Endodermal cell (in vitro differentiated cells): ENCODE measurements at regions not wholly inside any gene's neighbourhood (a gene's known extent, or its start where the extent isn't known, plus 50 kb on each side); places are given as distances from the start of the nearest gene placed in this dataset.

Experiments
- DNase-seq: peaks from one replicate; pipeline ENCODE4 v3.0.0-alpha.2; 2017
- H3K27ac ChIP-seq: 2 replicates; pipeline ENCODE4 v1.5.1; 2013; ENCODE audit warnings: mild to moderate bottlenecking, low read depth, low read length, moderate library complexity
- H3K27me3 ChIP-seq: 2 replicates; pipeline ENCODE4 v1.6.1; 2013; ENCODE audit warnings: mild to moderate bottlenecking, low read length, moderate library complexity; ENCODE audit not compliant: insufficient read depth, control insufficient read depth, poor library complexity, severe bottlenecking
- H3K36me3 ChIP-seq: 2 replicates; pipeline ENCODE4 v1.7.0; 2013; ENCODE audit warnings: mild to moderate bottlenecking, low read length, moderate library complexity; ENCODE audit not compliant: control insufficient read depth, insufficient read depth
- H3K4me1 ChIP-seq: one replicate; pipeline ENCODE4 v1.7.0; 2013; ENCODE audit warnings: low read length; ENCODE audit not compliant: control insufficient read depth, insufficient read depth
- H3K4me3 ChIP-seq: 2 replicates; pipeline ENCODE4 v1.5.1; 2013; ENCODE audit warnings: mild to moderate bottlenecking, low read length, moderate library complexity
- H3K9ac ChIP-seq: 2 replicates; pipeline ENCODE4 v1.6.1; 2013; ENCODE audit warnings: mild to moderate bottlenecking, low read length, moderate library complexity; ENCODE audit not compliant: poor library complexity, severe bottlenecking; ENCODE audit errors: extremely low read depth
- H3K9me3 ChIP-seq: 2 replicates; pipeline ENCODE4 v1.6.1; 2013; ENCODE audit warnings: mild to moderate bottlenecking, low read length, moderate library complexity; ENCODE audit not compliant: control insufficient read depth
- H3K27ac Mint-ChIP-seq: 2 replicates; pipeline ENCODE4 v1.8.0; 2020; ENCODE audit warnings: mixed read lengths
- H3K27me3 Mint-ChIP-seq: 2 replicates; pipeline ENCODE4 v1.8.0; 2021; ENCODE audit warnings: mild to moderate bottlenecking, mixed read lengths; ENCODE audit not compliant: insufficient read depth
- H3K36me3 Mint-ChIP-seq: 2 replicates; pipeline ENCODE4 v1.8.0; 2020; ENCODE audit warnings: low read depth, mixed read lengths
- H3K4me1 Mint-ChIP-seq: 2 replicates; pipeline ENCODE4 v1.8.0; 2020; ENCODE audit warnings: mixed read lengths
- H3K4me3 Mint-ChIP-seq: 2 replicates; pipeline ENCODE4 v1.8.0; 2020; ENCODE audit warnings: mild to moderate bottlenecking, moderate library complexity, mixed read lengths
- H3K9me3 Mint-ChIP-seq: 2 replicates; pipeline ENCODE4 v1.8.0; 2020; ENCODE audit warnings: mild to moderate bottlenecking, mixed read lengths
- CTCF ChIP-seq: fragments of 200-600 bp; sonication (generic); conservative IDR thresholded peaks from 2 replicates; pipeline ENCODE4 v1.5.0; 2021; ENCODE audit warnings: antibody characterized with exemption, mild to moderate bottlenecking
- WGBS, 2 experiments: methylation state at CpG; one replicate each; pipeline versions ENCODE4 v1.1.5 to v1.1.7; 2013; ENCODE audit warnings: missing lambda C conversion rate in 2 of 2, mixed read lengths in 1 of 2; ENCODE audit not compliant: insufficient coverage in 1 of 2, insufficient read length in 1 of 2; 5-methylcytosine and 5-hydroxymethylcytosine counted together

- Mint-ChIP-seq H3K9me3 (no peaks in the 10 kb centered on the region), H3K4me3 (no peak overlapping the region), H3K27me3 (peaks cover 6% of the 10 kb centered on the region), H3K4me1 (peaks cover 19% of the 10 kb centered on the region), H3K27ac (no peak overlapping the region), H3K36me3 (no peaks in the 10 kb centered on the region)
- no peak for TF ChIP-seq CTCF
- H3K27me3 ChIP-seq = peaks cover 7% of the 10 kb centered on the region
- no peak overlapping the region for H3K9ac ChIP-seq
- no peak for DNase-seq
- no peaks in the 10 kb centered on the region for H3K36me3 ChIP-seq
- no peaks in the 10 kb centered on the region for H3K4me1 ChIP-seq
- WGBS, 2 experiments = 73% methylated on average over 3 of the region's 3 CpGs; no CpG with 5 or more reads in 1 of the 2 experiments
- no peaks in the 10 kb centered on the region for H3K9me3 ChIP-seq
- no peak overlapping the region for H3K27ac ChIP-seq
- H3K4me3 ChIP-seq = no peak overlapping the region
Observed at GRCh38 chr9:117649126-117649525, 55.1 kb upstream of the TLR4 start.

GRCh38 chr9:117644932-117645636, 59.1 kb upstream of the TLR4 start:
- DNase-seq = peak; percentile 47
- Histone ChIP-seq H3K27ac (no peak overlapping the region), H3K9ac (no peak overlapping the region), H3K27me3 (peaks cover 2% of the 10 kb centered on the region), H3K4me3 (no peak overlapping the region), H3K36me3 (no peaks in the 10 kb centered on the region), H3K9me3 (peaks cover 19% of the 10 kb centered on the region), H3K4me1 (no peaks in the 10 kb centered on the region)
- no peak overlapping the region for H3K27ac Mint-ChIP-seq
- peaks cover 11% of the 10 kb centered on the region for H3K27me3 Mint-ChIP-seq
- 26 to 58% methylated on average over 2 to 6 of the region's 6 CpGs for WGBS, 2 experiments
- TF ChIP-seq CTCF = no peak
- H3K9me3 Mint-ChIP-seq = peaks cover 13% of the 10 kb centered on the region
- peaks cover 20% of the 10 kb centered on the region for H3K4me1 Mint-ChIP-seq
- no peaks in the 10 kb centered on the region for H3K36me3 Mint-ChIP-seq
- H3K4me3 Mint-ChIP-seq = no peak overlapping the region

GRCh38 chr9:117644133-117644931, 59.9 kb upstream of the TLR4 start:
- DNase-seq = peak; percentile 92
- Mint-ChIP-seq H3K9me3 (peaks cover 13% of the 10 kb centered on the region), H3K36me3 (no peaks in the 10 kb centered on the region), H3K27ac (no peak overlapping the region), H3K27me3 (peaks cover 16% of the 10 kb centered on the region), H3K4me1 (peaks cover 20% of the 10 kb centered on the region), H3K4me3 (no peak overlapping the region)
- no peaks in the 10 kb centered on the region for H3K4me1 ChIP-seq
- 45 to 70% methylated on average over 3 to 10 of the region's 11 CpGs for WGBS, 2 experiments
- no peak overlapping the region for H3K27ac ChIP-seq
- H3K36me3 ChIP-seq = no peaks in the 10 kb centered on the region
- no peak overlapping the region for H3K9ac ChIP-seq
- no peaks in the 10 kb centered on the region for H3K27me3 ChIP-seq
- H3K4me3 ChIP-seq = no peak overlapping the region
- H3K9me3 ChIP-seq = peaks cover 19% of the 10 kb centered on the region
- TF ChIP-seq CTCF = peak; percentile 98
